A673 (cell line): ENCODE measurements at regions not wholly inside any gene's neighbourhood (a gene's known extent, or its start where the extent isn't known, plus 50 kb on each side); places are given as distances from the start of the nearest gene placed in this dataset.

Source experiments
- EZH2 ChIP-seq: fragments of 200-600 bp; sonication (generic); IDR thresholded peaks from 2 replicates; pipeline ENCODE4 v1.6.1; 2017; ENCODE audit warnings: borderline replicate concordance, low read depth, mild to moderate bottlenecking, mixed read lengths, antibody characterized with exemption, low read length; ENCODE audit not compliant: poor library complexity, severe bottlenecking
- TF ChIP-seq, protein P1 (sequence below): fragments of 300-800, 200-600 bp; sonication (generic); conservative IDR thresholded peaks from 2 replicates; pipeline ENCODE4 v1.5.1; 2017; ENCODE audit warnings: low read depth, mild to moderate bottlenecking, antibody characterized with exemption, low read length, moderate library complexity, mixed read lengths

- TF ChIP-seq, protein P1, sequence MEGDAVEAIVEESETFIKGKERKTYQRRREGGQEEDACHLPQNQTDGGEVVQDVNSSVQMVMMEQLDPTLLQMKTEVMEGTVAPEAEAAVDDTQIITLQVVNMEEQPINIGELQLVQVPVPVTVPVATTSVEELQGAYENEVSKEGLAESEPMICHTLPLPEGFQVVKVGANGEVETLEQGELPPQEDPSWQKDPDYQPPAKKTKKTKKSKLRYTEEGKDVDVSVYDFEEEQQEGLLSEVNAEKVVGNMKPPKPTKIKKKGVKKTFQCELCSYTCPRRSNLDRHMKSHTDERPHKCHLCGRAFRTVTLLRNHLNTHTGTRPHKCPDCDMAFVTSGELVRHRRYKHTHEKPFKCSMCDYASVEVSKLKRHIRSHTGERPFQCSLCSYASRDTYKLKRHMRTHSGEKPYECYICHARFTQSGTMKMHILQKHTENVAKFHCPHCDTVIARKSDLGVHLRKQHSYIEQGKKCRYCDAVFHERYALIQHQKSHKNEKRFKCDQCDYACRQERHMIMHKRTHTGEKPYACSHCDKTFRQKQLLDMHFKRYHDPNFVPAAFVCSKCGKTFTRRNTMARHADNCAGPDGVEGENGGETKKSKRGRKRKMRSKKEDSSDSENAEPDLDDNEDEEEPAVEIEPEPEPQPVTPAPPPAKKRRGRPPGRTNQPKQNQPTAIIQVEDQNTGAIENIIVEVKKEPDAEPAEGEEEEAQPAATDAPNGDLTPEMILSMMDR, result no peak
- TF ChIP-seq EZH2, result no peak
Observed at GRCh38 chr9:20012232-20012631, 223.4 kb upstream of the SLC24A2 start.
